Activated T-helper 1 cell treated with anti-CD3 and anti-CD28 coated beads, Interleukin-2, amount 50 U/mL, for 16 hours (primary cell): ENCODE measurements at regions not wholly inside any gene's neighbourhood (a gene's known extent, or its start where the extent isn't known, plus 50 kb on each side); places are given as distances from the start of the nearest gene placed in this dataset.

Source experiments
- DNase-seq, 2 donors: peaks; one replicate each; pipeline ENCODE4 v3.0.0-alpha.2; 2020; ENCODE audit warnings: low read depth in 1 of 2, low spot score in 1 of 2

GRCh38 chr3:10555263-10555662 is 49.9 kb upstream of the ATP2B2 start:
- no peak for DNase-seq

DNA sequence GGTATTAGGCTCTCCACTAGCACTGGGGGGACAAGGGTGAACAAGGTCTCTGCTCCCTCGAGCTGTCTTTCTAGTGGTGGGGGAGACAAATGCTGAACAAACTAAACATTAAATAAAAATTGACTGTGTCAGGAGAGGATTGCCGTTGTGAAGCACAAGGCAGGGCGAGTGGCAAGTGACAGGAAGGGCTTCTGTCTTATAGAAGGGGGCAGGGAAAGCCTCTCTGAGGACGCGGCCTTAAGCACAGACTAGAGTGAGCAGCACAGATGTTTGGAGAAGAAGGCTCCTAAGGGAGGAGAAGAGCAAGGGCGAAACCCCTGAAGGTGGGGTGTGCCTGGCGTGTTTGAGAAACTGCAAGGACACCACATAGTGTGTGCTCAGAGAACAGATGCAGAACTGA is 50.9 kb upstream of the ATP2B2 start:
- no peak for DNase-seq

DNA sequence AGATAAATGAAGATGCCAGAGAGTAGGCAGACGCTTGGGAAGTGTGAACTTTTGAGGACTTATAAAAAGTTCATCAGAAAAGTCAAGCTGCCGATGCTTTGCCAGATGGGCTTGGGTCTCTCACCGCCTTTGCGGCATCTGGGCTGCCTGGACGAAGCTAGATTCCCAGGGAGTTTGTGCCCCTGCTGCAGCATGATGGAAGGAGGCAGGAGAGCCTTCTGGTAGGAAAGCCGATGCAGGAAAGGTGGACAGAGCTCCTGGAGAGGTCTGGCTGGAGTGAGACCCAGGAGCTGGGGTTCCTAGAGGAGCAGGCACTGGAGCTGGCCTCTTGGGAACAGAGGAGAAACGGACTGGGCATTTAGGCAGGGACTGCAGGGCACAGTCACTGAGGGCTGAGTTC is 51.9 kb upstream of the ATP2B2 start:
- DNase-seq, result no peak

- DNase-seq, result no peak
These were observed 52.5 kb upstream of the ATP2B2 start for GRCh38 chr3:10557781-10558373.

GRCh38 chr3:10558736-10559135 is 53.4 kb upstream of the ATP2B2 start:
- DNase-seq, result no peak

GRCh38 chr3:10560060-10560861 is 54.9 kb upstream of the ATP2B2 start:
- DNase-seq, result no peak

DNA sequence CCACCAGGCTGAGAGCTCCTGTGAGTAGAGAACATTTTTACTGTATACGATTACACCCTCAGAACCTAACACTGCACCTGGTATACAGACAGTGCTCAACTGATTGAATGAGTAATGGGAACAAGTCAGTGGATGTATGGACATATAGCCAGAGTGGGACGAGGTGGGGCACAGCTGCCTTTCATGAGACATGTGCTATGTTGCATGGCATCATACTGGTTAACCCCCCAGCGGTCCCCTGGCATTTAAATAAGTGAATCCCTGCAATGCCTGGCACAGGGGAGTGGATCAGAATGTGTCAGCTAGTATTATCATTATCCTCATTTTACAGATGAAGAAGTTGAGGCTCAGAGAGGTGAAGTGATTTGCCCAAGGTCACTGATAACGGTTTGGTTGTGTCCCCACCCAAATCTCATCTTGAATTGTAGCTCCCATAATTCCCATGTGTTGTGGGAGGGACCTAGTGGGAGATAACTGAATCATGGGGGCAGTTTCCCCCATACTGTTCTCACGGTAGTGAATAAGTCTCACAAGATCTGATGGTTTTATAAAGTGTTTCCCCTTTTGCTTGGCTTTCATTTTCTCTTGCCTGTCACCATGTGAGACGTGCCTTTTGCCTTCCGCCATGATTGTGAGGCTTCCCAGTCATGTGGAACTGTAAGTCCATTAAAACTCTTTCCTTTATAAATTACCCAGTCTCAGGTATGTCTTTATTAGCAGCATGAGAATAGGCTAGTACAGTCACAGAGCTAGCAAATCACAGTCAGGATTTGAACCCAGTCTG is 56.0 kb upstream of the ATP2B2 start:
- DNase-seq, result no peak

- no peak for DNase-seq
These were observed 56.7 kb upstream of the ATP2B2 start for GRCh38 chr3:10561946-10562560.

GRCh38 chr3:10563396-10563795 is 58.0 kb upstream of the ATP2B2 start:
- DNase-seq, result no peak

- no peak for DNase-seq
These were observed 60.4 kb upstream of the ATP2B2 start for GRCh38 chr3:10565814-10566213.

GRCh38 chr3:10566451-10566850 is 61.1 kb upstream of the ATP2B2 start:
- DNase-seq, result no peak

DNA sequence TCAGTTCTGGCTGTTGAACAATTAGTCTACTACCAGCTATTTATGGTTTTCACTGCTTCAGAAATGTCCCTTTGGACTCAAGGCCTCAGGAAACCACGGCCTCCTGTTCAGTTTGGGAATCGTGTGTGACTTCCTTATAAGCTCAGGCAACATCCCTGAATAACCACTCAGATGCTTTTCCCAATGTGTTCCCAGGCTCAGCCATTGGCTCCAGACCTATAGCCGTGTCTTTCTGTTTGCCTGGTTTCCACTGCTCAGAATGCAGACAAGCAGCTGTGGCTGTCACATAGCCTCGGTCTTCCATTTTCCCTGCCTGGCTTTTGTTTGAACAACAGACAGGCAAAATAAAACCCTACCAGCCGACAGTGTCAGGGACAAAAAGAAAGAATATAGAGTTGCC is 63.2 kb upstream of the ATP2B2 start:
- DNase-seq, result no peak

- no peak for DNase-seq
These were observed 65.0 kb upstream of the ATP2B2 start for GRCh38 chr3:10570196-10570946.

- DNase-seq, result no peak
These were observed 68.8 kb upstream of the ATP2B2 start for GRCh38 chr3:10574101-10574620.

GRCh38 chr3:10575601-10576160 is 70.3 kb upstream of the ATP2B2 start:
- DNase-seq, result no peak

DNA sequence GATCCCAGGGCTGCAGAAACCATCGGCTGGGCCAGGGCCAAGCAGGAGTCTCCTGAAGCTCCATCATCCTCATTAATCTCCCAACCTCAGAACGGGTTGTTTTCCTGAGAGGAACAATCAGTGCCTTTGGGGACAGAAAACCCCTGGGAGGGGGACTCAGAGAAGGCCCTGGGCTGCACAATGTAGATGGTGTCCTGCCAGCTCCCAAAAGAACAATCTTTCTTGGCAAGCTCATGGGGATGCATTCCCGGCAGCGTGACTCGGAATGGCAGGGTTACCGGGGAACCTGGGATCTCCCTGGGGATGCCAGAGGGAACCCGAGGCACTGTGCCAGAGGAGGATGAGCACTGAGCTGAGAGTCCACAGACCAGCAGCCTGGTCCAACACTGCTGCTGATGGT is 72.1 kb upstream of the ATP2B2 start:
- DNase-seq, result no peak

DNA sequence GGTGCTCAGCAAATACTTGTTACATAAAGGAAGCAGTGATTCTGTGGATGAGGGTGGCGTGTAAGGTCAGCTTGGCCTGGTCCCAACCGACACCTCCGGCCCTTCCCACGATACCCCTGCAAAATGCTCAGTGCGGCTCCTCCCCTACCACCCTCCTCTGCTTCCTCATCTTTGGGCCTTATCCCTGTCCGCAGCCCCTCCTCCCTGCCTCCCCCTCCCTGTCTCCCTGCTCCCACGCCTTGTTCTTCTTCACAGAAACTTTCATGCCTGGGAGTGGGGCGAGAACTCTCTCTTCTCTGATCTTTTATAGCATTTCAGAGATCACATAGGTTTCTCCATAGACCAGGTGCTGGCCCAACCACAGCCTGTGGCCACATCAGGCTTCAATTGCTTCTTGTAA is 75.0 kb upstream of the ATP2B2 start:
- DNase-seq, result no peak

GRCh38 chr3:10581251-10581650 is 75.9 kb upstream of the ATP2B2 start:
- DNase-seq, result no peak

GRCh38 chr3:10581716-10582115 is 76.3 kb upstream of the ATP2B2 start:
- DNase-seq, result no peak

- no peak for DNase-seq
These were observed 77.3 kb upstream of the ATP2B2 start for GRCh38 chr3:10582733-10583132.
